PC-9 (cell line): ENCODE measurements at regions not wholly inside any gene's neighbourhood (a gene's known extent, or its start where the extent isn't known, plus 50 kb on each side); places are given as distances from the start of the nearest gene placed in this dataset.

ENCODE experiments used
- BruUV-seq: library from RNA; stranded (reverse); fragments of 400-500 nt; replicated peaks from 2 replicates; lab custom pipeline; 2021; lab: Mats Ljungman, UMichigan
- CTCF ChIA-PET: fragments of 300-600 bp; sonication (Branson Sonifier 250); formaldehyde crosslinking; loops from one replicate; lab custom pipeline; 2022; ENCODE audit warnings: antibody characterized with exemption; lab: Charles Lee
- POLR2A ChIA-PET: fragments of 300-600 bp; sonication (Branson Sonifier 250); formaldehyde crosslinking; loops from one replicate; lab custom pipeline; 2022; ENCODE audit warnings: antibody characterized with exemption; ENCODE audit not compliant: unreplicated experiment; lab: Charles Lee
- DNase-seq, 2 experiments: peaks; one replicate each; pipeline versions ENCODE4 v3.0.0 to v3.0.0-alpha.2; 2015 to 2022; ENCODE audit warnings: mixed read lengths in 1 of 2
- H2AFZ ChIP-seq: fragments of 200-600 bp; sonication (generic); 2 replicates; pipeline ENCODE4 v1.8.1; 2017; ENCODE audit warnings: antibody characterized with exemption
- H3F3A ChIP-seq: fragments of 200-600 bp; sonication (generic); 2 replicates; pipeline ENCODE4 v1.8.1; 2017; ENCODE audit warnings: antibody characterized with exemption, mild to moderate bottlenecking, low read depth; ENCODE audit not compliant: insufficient read depth
- H3K27ac ChIP-seq: fragments of 200-600 bp; sonication (generic); 2 replicates; pipeline ENCODE4 v1.6.1; 2016; ENCODE audit warnings: mixed run types
- H3K27me3 ChIP-seq: fragments of 200-600 bp; sonication (generic); 2 replicates; pipeline ENCODE4 v1.6.1; 2016; ENCODE audit warnings: low read depth, mixed run types; ENCODE audit not compliant: insufficient read depth
- H3K36me3 ChIP-seq: fragments of 200-600 bp; sonication (generic); 2 replicates; pipeline ENCODE4 v1.6.1; 2016; ENCODE audit warnings: low read depth, mixed run types
- H3K4me1 ChIP-seq: fragments of 200-600 bp; sonication (generic); replicated peaks from 2 replicates; pipeline ENCODE4 v1.6.1; 2016; ENCODE audit warnings: mixed run types; ENCODE audit not compliant: insufficient read depth
- H3K4me2 ChIP-seq: fragments of 200-600 bp; sonication (generic); 2 replicates; pipeline ENCODE4 v1.6.1; 2017; ENCODE audit warnings: mixed run types
- H3K4me3 ChIP-seq: fragments of 200-600 bp; sonication (generic); 2 replicates; pipeline ENCODE4 v1.6.1; 2016; ENCODE audit warnings: mixed run types
- H3K79me2 ChIP-seq: fragments of 200-600 bp; sonication (generic); 2 replicates; pipeline ENCODE4 v1.6.1; 2017; ENCODE audit warnings: low read depth, mixed run types
- H3K9me2 ChIP-seq: fragments of 200-600 bp; sonication (generic); 2 replicates; pipeline ENCODE4 v1.8.1; 2017; ENCODE audit warnings: mild to moderate bottlenecking; ENCODE audit not compliant: insufficient read depth
- H3K9me3 ChIP-seq: fragments of 200-600 bp; sonication (generic); 2 replicates; pipeline ENCODE4 v1.8.1; 2016; ENCODE audit warnings: low read depth; ENCODE audit not compliant: insufficient read depth
- H4K20me1 ChIP-seq: fragments of 200-600 bp; sonication (generic); 2 replicates; pipeline ENCODE4 v1.8.1; 2017; ENCODE audit not compliant: insufficient read depth
- CTCF ChIP-seq: fragments of 200-600 bp; sonication (generic); conservative IDR thresholded peaks from 2 replicates; pipeline ENCODE4 v1.6.1; 2017; ENCODE audit warnings: mixed run types, antibody characterized with exemption, mild to moderate bottlenecking, moderate library complexity
- EZH2 ChIP-seq: fragments of 200-600 bp; sonication (generic); IDR thresholded peaks from 2 replicates; pipeline ENCODE4 v1.8.0; 2017; ENCODE audit warnings: antibody characterized with exemption, low read depth
- intact Hi-C: fragments of 100-400 bp; cut with micrococcal nuclease; formaldehyde crosslinking; loops from one replicate; pipeline ENCODE4 v1.10.0; 2022; ENCODE audit not compliant: unreplicated experiment

- Histone ChIP-seq H3K79me2 (no peaks in the 10 kb centered on the region), H3K4me1 (no peaks in the 10 kb centered on the region), H3K9me2 (no peaks in the 10 kb centered on the region), H3K4me2 (no peak overlapping the region), H3F3A (no peaks in the 10 kb centered on the region), H3K27me3 (0 out of 2 replicates have a peak, but pooled peaks cover 4% of the 10 kb centered on the region), H3K9me3 (no peaks in the 10 kb centered on the region), H3K36me3 (no peaks in the 10 kb centered on the region), H3K27ac (no peak overlapping the region), H3K4me3 (no peak overlapping the region), H2AFZ (no peak overlapping the region), H4K20me1 (no peaks in the 10 kb centered on the region)
- CTCF ChIA-PET: no interaction called here
- POLR2A ChIA-PET: no interaction called here
- TF ChIP-seq EZH2 (no peak), CTCF (no peak)
- no peak for DNase-seq
- BruUV-seq: no TSS peak
- intact Hi-C loops: no loop called here
Measured at GRCh38 chr7:70935854-70936253, 196.1 kb upstream of the GALNT17 start.

- intact Hi-C loops: no loop called here
- no TSS peak for BruUV-seq
- CTCF ChIA-PET: no interaction called here
- H3K4me2 ChIP-seq: no peak overlapping the region
- H3K9me2 ChIP-seq: no peaks in the 10 kb centered on the region
- no peak overlapping the region for H3K4me3 ChIP-seq
- DNase-seq: no peak
- no peaks in the 10 kb centered on the region for H4K20me1 ChIP-seq
- no peak overlapping the region for H2AFZ ChIP-seq
- POLR2A ChIA-PET: no interaction called here
- no peak for TF ChIP-seq EZH2
- no peak for TF ChIP-seq CTCF
- 0 out of 2 replicates have a peak, but pooled peaks cover 4% of the 10 kb centered on the region for H3K27me3 ChIP-seq
- no peaks in the 10 kb centered on the region for H3F3A ChIP-seq
- H3K9me3 ChIP-seq: no peaks in the 10 kb centered on the region
- no peaks in the 10 kb centered on the region for H3K36me3 ChIP-seq
- H3K27ac ChIP-seq: no peak overlapping the region
- no peaks in the 10 kb centered on the region for H3K79me2 ChIP-seq
- H3K4me1 ChIP-seq: no peaks in the 10 kb centered on the region
Measured at GRCh38 chr7:70937424-70937823, 194.5 kb upstream of the GALNT17 start.

- intact Hi-C loops: no loop called here
- Histone ChIP-seq H3K36me3 (no peaks in the 10 kb centered on the region), H4K20me1 (no peaks in the 10 kb centered on the region), H3K9me3 (no peaks in the 10 kb centered on the region), H2AFZ (no peak overlapping the region), H3K9me2 (no peaks in the 10 kb centered on the region), H3K4me1 (no peaks in the 10 kb centered on the region), H3F3A (no peaks in the 10 kb centered on the region), H3K4me2 (no peak overlapping the region), H3K4me3 (no peak overlapping the region), H3K27ac (no peak overlapping the region), H3K79me2 (no peaks in the 10 kb centered on the region), H3K27me3 (no peaks in the 10 kb centered on the region)
- no peak for DNase-seq
- TF ChIP-seq CTCF: no peak
- no peak for TF ChIP-seq EZH2
- no TSS peak for BruUV-seq
- ChIA-PET CTCF (no interaction called here), POLR2A (no interaction called here)
Measured at GRCh38 chr7:70940597-70940996, 191.3 kb upstream of the GALNT17 start.
